T-helper 17 cell (primary cell): ENCODE measurements at regions not wholly inside any gene's neighbourhood (a gene's known extent, or its start where the extent isn't known, plus 50 kb on each side); places are given as distances from the start of the nearest gene placed in this dataset.
"Not testable (repeated sequence)": the region's sequence is repeated elsewhere in the genome, so short reads cannot be mapped to it uniquely, and the experiment has no call there.

Source experiments
- ATAC-seq: fragments of 150-1000 bp; cut with Tn5 transposase; 2 replicates; pipeline ENCODE4 v1.10.0; 2021; ENCODE audit warnings: mild to moderate bottlenecking, moderate library complexity
- DNase-seq, 3 donors: peaks; one replicate each; pipeline versions ENCODE4 v3.0.0 to v3.0.0-alpha.2; 2020 to 2021
- H3K9me3 ChIP-seq: one replicate; pipeline ENCODE4 v1.7.0; 2013; ENCODE audit warnings: low read length, mild to moderate bottlenecking; ENCODE audit not compliant: control insufficient read depth, poor library complexity, severe bottlenecking
- H3K27ac Mint-ChIP-seq: one replicate; pipeline ENCODE4 v1.8.0; 2022; ENCODE audit warnings: mild to moderate bottlenecking, moderate library complexity, mixed read lengths
- H3K27me3 Mint-ChIP-seq: one replicate; pipeline ENCODE4 v1.8.0; 2022; ENCODE audit warnings: mixed read lengths
- H3K36me3 Mint-ChIP-seq: one replicate; pipeline ENCODE4 v1.8.0; 2022; ENCODE audit warnings: low read depth, mixed read lengths
- H3K4me1 Mint-ChIP-seq: one replicate; pipeline ENCODE4 v1.8.0; 2022; ENCODE audit warnings: mild to moderate bottlenecking, mixed read lengths
- H3K4me3 Mint-ChIP-seq: one replicate; pipeline ENCODE4 v1.8.0; 2022; ENCODE audit warnings: mild to moderate bottlenecking, moderate library complexity, mixed read lengths

- no peak for DNase-seq
- H3K9me3 ChIP-seq, result no peaks in the 10 kb centered on the region
- peaks cover 19% of the 10 kb centered on the region for H3K27me3 Mint-ChIP-seq
- H3K4me1 Mint-ChIP-seq, result no peaks in the 10 kb centered on the region
- peaks cover 3% of the 10 kb centered on the region for H3K36me3 Mint-ChIP-seq
- H3K4me3 Mint-ChIP-seq, result no peak overlapping the region
- ATAC-seq, result no peak
- no peak overlapping the region for H3K27ac Mint-ChIP-seq
Measured at GRCh38 chr1:4126251-4126650, 226.2 kb upstream of the C1orf174 start.

GRCh38 chr1:4126731-4127591 is 226.9 kb upstream of the C1orf174 start:
- H3K4me3 Mint-ChIP-seq, result no peak overlapping the region
- no peak overlapping the region for H3K27ac Mint-ChIP-seq
- DNase-seq (no peak), ATAC-seq (no peak)
- H3K36me3 Mint-ChIP-seq, result peaks cover 3% of the 10 kb centered on the region
- H3K9me3 ChIP-seq, result no peaks in the 10 kb centered on the region
- peaks cover 17% of the 10 kb centered on the region for H3K27me3 Mint-ChIP-seq
- no peaks in the 10 kb centered on the region for H3K4me1 Mint-ChIP-seq

GRCh38 chr1:4127592-4128140 is 227.6 kb upstream of the C1orf174 start:
- ATAC-seq, result no peak
- Mint-ChIP-seq H3K27me3 (peaks cover 16% of the 10 kb centered on the region), H3K4me3 (no peak overlapping the region), H3K27ac (no peak overlapping the region), H3K36me3 (peaks cover 3% of the 10 kb centered on the region), H3K4me1 (no peaks in the 10 kb centered on the region)
- no peak for DNase-seq
- H3K9me3 ChIP-seq, result no peaks in the 10 kb centered on the region

- no peak overlapping the region for H3K4me3 Mint-ChIP-seq
- H3K27me3 Mint-ChIP-seq, result peaks cover 20% of the 10 kb centered on the region
- no peak overlapping the region for H3K27ac Mint-ChIP-seq
- peaks cover 3% of the 10 kb centered on the region for H3K36me3 Mint-ChIP-seq
- no peak for DNase-seq
- H3K9me3 ChIP-seq, result no peaks in the 10 kb centered on the region
- no peaks in the 10 kb centered on the region for H3K4me1 Mint-ChIP-seq
- no peak for ATAC-seq
Measured at GRCh38 chr1:4128616-4129015, 228.5 kb upstream of the C1orf174 start.

- no peak overlapping the region for H3K27ac Mint-ChIP-seq
Measured at GRCh38 chr1:4129693-4130092, 229.6 kb upstream of the C1orf174 start.

GRCh38 chr1:4130096-4130495 is 230.0 kb upstream of the C1orf174 start:
- H3K9me3 ChIP-seq, result no peaks in the 10 kb centered on the region
- DNase-seq (no peak), ATAC-seq (no peak)
- H3K4me1 Mint-ChIP-seq, result no peaks in the 10 kb centered on the region
- no peak overlapping the region for H3K27ac Mint-ChIP-seq
- H3K36me3 Mint-ChIP-seq, result peaks cover 3% of the 10 kb centered on the region
- no peak overlapping the region for H3K4me3 Mint-ChIP-seq
- peaks cover 14% of the 10 kb centered on the region for H3K27me3 Mint-ChIP-seq

More at GRCh38 chr1:4129693-4130092, 229.6 kb upstream of the C1orf174 start:
- ATAC-seq (no peak), DNase-seq (no peak)
- H3K9me3 ChIP-seq, result no peaks in the 10 kb centered on the region
- H3K4me3 Mint-ChIP-seq, result no peak overlapping the region
- peaks cover 3% of the 10 kb centered on the region for H3K36me3 Mint-ChIP-seq
- H3K4me1 Mint-ChIP-seq, result no peaks in the 10 kb centered on the region
- peaks cover 18% of the 10 kb centered on the region for H3K27me3 Mint-ChIP-seq

GRCh38 chr1:4131734-4132133 is 231.7 kb upstream of the C1orf174 start:
- ATAC-seq (no peak), DNase-seq (no peak)
- Mint-ChIP-seq H3K4me3 (no peak overlapping the region), H3K27ac (no peak overlapping the region), H3K36me3 (peaks cover 3% of the 10 kb centered on the region), H3K27me3 (peaks cover 13% of the 10 kb centered on the region), H3K4me1 (no peaks in the 10 kb centered on the region)
- H3K9me3 ChIP-seq, result no peaks in the 10 kb centered on the region

GRCh38 chr1:4132352-4133296 is 232.6 kb upstream of the C1orf174 start:
- Mint-ChIP-seq H3K4me3 (no peak overlapping the region), H3K36me3 (peaks cover 3% of the 10 kb centered on the region)

GRCh38 chr1:4133297-4133938 is 233.3 kb upstream of the C1orf174 start:
- H3K27me3 Mint-ChIP-seq, result peaks cover 13% of the 10 kb centered on the region
- no peaks in the 10 kb centered on the region for H3K36me3 Mint-ChIP-seq
- DNase-seq, result no peak
- no peak overlapping the region for H3K27ac Mint-ChIP-seq
- H3K9me3 ChIP-seq, result no peaks in the 10 kb centered on the region
- no peaks in the 10 kb centered on the region for H3K4me1 Mint-ChIP-seq
- H3K4me3 Mint-ChIP-seq, result no peak overlapping the region
- no peak for ATAC-seq

More at GRCh38 chr1:4132352-4133296, 232.6 kb upstream of the C1orf174 start:
- Mint-ChIP-seq H3K27me3 (peaks cover 13% of the 10 kb centered on the region), H3K4me1 (no peaks in the 10 kb centered on the region), H3K27ac (no peak overlapping the region)
- H3K9me3 ChIP-seq, result no peaks in the 10 kb centered on the region
- DNase-seq (no peak), ATAC-seq (no peak)

GRCh38 chr1:4133939-4134321 is 233.9 kb upstream of the C1orf174 start:
- H3K9me3 ChIP-seq, result no peaks in the 10 kb centered on the region
- no peak for ATAC-seq
- H3K4me3 Mint-ChIP-seq, result no peak overlapping the region
- peaks cover 13% of the 10 kb centered on the region for H3K27me3 Mint-ChIP-seq
- H3K36me3 Mint-ChIP-seq, result no peaks in the 10 kb centered on the region
- no peaks in the 10 kb centered on the region for H3K4me1 Mint-ChIP-seq
- H3K27ac Mint-ChIP-seq, result no peak overlapping the region
- DNase-seq, result no peak

- not testable (repeated sequence) for DNase-seq, H3K36me3 Mint-ChIP-seq, H3K4me3 Mint-ChIP-seq, H3K4me1 Mint-ChIP-seq, H3K27ac Mint-ChIP-seq, H3K9me3 ChIP-seq, ATAC-seq
- peaks cover 13% of the 10 kb centered on the region for H3K27me3 Mint-ChIP-seq
Measured at GRCh38 chr1:4135853-4136252, 235.8 kb upstream of the C1orf174 start.

GRCh38 chr1:4137621-4138415 is 237.7 kb upstream of the C1orf174 start:
- peaks cover 2% of the 10 kb centered on the region for H3K27me3 Mint-ChIP-seq
- H3K9me3 ChIP-seq, result no peaks in the 10 kb centered on the region
- no peaks in the 10 kb centered on the region for H3K4me1 Mint-ChIP-seq
- H3K36me3 Mint-ChIP-seq, result no peaks in the 10 kb centered on the region
- ATAC-seq (no peak), DNase-seq (no peak)
- no peak overlapping the region for H3K27ac Mint-ChIP-seq
- H3K4me3 Mint-ChIP-seq, result no peak overlapping the region
